IPS-NIHi7 (cell line): ENCODE measurements at regions not wholly inside any gene's neighbourhood (a gene's known extent, or its start where the extent isn't known, plus 50 kb on each side); places are given as distances from the start of the nearest gene placed in this dataset.

ENCODE experiments used
- DNase-seq: peaks from one replicate; pipeline ENCODE4 v3.0.0; 2012; ENCODE audit warnings: mixed read lengths; ENCODE audit errors: extremely low spot score

DNA sequence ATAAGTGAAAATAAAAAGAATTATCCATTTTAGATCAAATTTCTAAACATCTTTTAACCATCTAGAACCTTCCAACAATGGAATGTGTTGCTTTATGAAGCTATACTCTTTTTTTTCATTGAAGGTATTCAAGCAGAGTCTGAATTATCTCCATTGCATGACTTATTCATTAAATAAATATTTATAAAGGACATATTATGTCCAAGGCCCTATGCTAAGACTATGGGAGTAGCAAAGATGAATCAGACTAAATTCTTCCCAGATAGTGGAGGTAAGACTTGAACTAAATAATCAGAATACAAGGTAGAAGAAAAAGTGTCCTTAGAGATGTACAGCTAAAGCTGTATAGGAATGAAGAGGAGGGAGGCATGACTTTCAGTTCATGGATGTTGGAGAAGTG, 215.5 kb upstream of the RGMB start:
- no peak for DNase-seq

DNA sequence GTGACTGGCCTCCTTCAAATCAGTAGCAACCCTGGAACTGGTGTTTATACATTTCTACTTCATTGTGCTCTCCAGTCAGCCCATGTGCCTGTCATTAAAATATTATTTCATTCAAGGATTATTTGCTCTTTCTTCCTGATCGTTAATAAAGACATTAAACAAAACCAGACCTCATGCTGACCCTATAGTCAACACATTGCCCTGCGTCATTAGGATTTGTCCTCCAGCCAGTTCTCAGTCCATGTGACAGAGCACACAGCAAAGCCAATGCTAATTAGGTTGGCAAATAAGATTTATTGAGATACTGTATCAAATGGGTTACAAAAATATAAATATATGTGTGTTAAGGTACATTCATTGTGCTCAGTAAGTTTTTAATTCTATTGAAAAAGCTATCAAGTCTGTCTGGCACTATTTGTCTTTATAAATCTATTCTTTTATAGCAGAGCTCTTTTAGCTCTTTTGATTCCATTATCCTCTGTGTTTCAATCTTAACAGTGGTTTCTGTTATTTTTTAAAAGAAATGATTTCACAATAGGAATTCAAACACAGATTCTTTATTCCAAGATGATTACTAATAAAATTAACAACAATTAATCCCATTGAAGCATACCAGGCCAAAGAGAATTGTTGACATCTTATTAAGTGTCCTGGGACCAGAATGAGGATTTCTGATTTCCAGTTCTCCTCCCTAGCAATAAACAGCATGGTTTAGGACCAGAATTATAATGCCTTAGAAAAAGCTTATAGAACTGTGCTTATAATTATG, 209.4 kb upstream of the RGMB start:
- DNase-seq = no peak

DNA sequence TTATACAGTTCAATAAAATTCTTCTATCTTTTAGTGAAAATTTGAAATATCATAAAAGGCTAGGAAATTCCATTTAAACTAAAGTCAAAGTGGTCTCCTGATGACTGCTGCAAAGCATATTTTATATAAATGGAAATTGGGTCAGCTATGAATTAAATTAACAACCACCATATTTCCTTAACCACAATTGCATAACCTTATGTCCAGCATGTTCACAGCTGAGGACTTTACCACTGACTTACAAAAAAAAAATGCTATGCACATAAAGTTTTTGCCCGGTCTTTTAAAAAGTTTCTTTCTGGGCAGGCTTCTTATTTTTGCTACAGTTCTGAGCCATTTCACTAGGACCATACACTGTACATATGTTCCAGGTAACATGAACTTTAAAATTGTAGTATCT, 208.6 kb upstream of the RGMB start:
- no peak for DNase-seq

DNA sequence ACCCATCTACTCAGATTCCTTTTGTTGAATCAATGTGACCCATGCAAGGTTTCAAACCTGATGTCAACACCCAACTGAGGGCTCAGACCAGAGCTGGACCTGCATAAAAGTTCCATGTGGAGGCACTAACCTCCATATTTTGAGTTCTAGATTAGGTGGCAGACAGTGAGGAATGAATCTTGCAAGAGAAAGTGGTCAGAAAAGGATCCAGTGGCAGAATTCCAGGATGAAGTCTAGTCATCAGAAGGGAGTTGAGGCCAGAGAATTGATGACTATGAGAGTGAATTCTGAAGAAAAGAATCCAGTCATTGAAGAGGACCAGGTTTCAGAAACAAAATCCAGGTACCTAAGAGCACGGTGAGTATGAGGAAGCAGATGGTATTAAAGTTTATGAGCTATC, 205.1 kb upstream of the RGMB start:
- DNase-seq = no peak

DNA sequence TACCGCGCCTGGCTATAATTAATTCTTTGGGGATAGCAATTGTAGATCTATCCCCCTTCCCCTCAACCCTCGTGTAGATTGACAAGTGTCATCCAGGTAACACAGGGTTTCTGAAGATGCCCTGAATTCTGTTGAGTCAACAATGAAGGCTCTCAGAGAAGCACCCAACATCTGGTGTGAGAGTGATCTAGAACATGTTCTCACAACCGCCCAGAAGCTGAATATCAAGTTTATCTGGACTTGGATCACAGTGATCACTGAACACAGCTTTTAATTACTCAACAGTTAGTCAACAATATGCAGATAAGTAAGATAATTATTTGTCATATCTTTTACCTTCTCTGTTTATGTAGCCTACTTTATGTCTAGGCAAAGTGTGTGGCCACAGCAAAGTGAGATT, 204.2 kb upstream of the RGMB start:
- no peak for DNase-seq

DNA sequence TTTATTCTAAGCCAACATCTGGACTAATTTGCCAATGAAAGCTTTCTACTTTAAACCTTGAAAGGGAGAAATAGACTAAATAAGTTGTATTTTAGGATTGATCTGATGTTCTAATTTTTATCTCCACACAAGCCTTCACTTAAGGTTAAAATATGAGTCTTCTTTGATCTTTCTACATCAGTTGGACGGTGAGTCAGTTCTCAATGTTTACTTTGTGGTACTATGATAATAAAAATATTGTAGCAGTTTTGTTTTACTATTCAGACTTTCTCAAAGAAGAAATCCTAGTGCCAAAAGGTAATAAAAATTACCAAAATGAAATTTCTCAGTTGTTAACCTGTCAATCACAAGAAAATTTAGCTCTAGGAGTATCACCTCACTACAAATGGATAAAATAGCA, 203.5 kb upstream of the RGMB start:
- no peak for DNase-seq

DNA sequence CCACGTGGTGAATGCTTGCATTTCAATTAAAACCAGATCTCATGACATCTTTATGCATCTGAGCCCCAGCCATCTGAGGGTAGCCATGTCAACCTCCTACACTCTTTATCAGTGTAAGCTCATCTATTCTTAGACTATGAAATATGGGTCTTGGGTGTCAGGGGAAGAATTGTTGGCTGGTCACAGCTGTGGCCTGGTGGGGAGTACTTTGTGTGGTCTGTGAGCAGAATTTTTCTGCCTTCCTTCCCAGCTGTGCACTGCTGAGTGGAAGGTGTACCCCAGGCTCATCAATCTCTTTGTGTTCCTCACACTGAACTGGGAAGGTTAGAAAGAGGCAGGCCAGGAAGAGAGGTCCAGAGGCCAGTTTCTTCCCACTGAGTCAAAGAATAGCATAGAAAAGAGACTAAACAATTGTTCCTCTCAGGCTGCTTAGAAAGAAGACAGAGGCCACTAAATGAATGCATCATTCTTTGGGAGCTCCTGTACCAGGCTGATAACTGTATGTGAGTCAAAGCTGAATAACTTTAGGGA, 202.7 kb upstream of the RGMB start:
- DNase-seq = no peak

DNA sequence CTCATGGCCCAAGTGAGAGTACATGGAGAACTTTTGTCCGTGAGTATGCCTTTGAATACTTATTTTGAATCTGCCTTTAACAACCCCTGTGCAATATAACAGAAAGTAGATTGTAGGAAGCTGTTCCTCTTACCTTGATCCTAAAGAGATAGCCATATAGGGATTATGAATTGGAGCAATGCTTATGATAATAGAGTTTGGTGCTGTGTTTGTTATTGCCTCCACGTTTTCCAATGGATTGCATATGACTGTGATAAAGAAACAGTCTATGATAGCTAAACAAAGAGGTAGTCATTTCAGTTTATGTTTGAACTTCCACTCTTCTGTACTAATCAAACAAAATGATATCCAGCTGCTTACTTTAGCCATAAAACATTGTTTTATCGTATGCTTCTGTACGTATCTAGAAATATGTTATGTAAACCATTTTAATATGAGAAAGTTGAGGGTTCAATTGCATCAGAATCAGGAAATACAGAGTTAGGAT, 199.6 kb upstream of the RGMB start:
- DNase-seq = no peak

DNA sequence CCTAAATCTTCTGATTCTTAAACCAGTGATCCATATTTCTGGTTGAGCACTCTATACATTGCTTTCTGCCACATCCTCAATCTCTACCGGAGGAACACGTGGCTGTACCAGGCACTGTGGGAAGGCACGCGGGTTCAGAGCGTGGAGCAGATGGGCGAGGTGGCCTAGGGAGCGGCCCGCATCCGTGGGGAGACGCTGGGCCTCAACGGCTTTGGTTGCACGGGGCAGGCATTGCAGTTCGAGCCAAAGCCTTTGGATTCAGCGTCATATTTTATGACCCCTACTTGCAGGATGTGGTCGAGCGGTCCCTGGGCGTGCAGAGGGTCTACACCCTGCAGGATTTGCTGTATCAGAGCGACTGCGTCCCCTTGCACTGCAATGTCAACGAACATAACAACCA, 197.2 kb upstream of the RGMB start:
- DNase-seq = no peak

DNA sequence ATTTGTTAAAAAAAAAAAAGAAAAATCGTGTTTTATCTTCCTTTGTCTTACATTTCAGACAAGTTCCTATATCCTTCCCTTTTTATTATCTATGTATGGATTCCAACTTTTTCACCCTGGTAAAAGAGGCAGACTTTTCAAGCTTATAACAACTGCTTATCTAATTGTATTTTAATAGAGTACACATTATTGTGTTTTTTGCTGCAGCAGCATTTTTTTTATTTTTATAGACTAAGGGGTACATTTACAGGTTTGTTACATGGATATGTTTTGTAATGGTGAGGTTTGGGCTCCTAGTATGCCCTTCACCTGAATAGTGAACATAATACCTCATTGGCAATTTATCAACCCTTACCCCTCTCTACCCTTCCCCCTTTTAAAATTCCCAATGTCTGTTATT, 195.0 kb upstream of the RGMB start:
- no peak for DNase-seq

DNA sequence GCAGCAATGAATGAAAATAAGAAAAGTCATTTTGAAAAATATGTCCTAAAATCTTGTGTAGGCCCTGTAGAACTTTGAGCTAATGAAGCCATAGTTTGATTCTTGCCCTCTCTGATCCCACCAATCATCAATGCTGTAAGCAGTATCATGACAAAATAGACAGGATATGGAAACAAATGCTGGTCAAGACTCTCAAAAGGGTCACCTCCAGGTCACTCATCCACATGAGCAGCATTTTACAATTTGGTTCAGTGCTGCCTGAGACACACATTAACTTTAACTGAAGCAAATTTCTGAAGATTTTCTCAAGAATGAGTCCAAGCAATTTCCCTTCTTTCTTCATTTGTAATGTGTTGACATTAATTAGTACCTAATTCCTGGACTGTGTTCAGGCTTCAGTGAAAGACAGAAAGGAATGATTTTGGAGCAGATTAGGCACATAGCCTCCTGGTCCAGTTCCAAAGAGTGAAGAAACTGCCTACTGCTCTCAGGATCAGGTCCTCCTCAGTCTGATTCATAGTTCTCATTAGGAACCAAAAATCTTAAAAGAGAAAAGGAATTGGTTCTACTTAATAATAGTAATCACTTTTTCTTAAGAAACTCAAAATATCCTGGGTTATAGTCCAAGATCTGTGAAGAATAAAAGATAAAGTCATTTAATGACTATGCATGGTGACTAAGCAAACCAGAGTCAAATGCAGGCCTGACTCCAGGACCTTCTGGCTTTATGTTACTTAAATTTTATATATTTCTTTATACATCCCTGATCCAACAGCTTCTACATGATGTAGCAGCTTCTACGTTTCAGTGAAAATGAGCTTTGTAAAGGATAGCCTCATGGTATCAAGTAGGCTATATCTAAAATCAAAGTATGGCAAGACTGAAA, 192.1 kb upstream of the RGMB start:
- no peak for DNase-seq

DNA sequence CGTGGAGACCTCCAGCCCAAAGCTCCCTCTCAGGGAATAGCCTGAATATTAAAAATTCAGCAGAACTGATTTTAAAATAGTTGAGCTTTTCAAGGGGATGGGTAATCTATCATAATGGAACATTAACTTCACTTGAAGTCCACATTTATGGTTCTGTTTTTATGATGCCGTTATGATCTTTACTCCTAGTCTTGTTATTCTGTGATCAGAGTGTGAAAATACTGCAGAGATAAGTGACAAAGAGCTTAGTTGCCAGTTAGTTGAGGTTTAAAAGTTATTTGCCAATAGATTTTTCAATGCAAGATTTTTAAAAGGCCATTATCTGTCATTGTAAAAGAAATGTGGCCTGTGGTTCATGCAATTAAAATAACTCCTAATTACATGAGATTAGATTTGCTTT, 189.9 kb upstream of the RGMB start:
- DNase-seq = no peak

DNA sequence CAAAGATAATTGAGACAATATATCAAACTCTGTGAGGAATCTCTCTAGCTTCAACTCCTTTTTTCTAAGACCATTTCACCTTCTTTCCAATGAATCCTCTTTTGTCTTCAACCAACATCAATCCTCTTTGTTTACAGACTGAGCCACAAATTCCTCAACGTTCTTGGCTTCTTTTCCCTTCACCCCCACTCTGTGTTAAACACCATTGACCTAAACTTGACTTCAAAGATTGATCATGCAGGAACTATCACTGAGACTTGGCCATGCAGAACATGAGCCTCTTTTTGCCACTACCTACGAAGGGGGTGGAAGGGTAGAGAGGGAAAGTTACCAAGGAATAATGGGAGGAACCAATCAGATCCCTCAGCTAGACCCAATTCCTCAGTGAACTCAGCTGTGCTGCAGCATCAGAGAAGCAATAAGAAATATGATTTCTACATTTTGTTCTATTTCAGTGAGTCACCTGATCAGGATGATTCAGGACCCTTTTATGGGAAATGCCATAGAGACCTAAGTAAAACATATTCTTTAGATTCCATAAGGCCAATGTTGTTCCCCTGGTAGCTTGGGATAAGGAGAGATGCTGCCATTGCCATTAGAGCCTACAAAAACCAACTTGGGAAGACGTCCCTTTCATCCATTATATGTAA, 187.7 kb upstream of the RGMB start:
- no peak for DNase-seq

DNA sequence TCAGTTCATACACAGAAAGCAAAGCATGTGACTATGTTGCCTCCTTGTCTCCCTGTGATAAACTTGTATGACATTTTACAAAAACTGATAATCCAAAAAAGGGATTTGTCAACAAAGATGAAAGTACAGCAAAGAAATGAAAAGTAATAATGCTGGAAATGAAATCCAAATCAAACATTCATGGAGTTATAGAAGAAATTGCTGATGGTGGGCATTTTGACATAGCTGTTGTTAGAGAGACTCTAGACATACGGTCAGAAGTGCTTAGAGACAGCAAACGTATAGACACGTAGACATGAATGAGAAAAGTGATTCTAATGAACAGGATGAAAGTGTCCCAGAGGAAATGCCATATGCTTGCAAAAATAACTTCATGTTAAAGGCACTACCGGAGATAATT, 186.9 kb upstream of the RGMB start:
- DNase-seq = no peak

DNA sequence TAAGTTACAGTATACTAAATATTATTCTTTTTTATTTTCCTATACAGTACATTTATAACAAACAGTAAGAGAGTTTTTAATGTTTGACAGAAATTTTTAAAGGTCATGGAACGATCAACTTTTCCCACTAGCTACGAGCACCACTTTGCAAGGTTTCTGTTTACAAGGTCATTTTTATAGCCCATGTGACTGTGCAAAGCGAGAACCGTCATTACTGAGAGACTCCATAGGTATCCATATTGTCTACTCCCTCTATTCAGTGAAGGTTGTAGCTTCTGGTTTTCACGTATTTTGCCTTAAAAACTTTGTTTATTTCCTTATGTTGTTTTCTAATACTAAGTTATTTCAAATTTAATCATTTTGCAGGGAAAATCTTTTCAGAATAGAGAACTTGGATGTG, 186.3 kb upstream of the RGMB start:
- no peak for DNase-seq

DNA sequence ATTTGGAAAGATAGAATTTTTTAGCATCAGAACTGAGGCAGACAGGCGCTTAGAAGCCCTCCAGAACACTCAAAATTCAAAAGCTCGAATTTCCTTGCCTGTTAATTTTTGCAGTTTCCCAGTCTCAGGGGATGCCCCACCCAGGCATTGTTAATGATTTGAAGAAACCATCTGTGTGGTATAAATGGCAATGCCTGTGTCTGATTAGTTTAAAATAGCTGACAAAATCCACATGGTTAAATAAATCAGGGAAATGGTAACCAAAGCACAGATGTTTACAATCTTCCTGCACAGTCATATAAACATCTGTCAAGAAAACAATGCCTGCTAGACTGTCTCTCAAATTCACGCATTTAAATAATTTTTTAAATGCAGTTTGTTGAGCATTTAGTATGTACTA, 185.2 kb upstream of the RGMB start:
- DNase-seq = no peak

DNA sequence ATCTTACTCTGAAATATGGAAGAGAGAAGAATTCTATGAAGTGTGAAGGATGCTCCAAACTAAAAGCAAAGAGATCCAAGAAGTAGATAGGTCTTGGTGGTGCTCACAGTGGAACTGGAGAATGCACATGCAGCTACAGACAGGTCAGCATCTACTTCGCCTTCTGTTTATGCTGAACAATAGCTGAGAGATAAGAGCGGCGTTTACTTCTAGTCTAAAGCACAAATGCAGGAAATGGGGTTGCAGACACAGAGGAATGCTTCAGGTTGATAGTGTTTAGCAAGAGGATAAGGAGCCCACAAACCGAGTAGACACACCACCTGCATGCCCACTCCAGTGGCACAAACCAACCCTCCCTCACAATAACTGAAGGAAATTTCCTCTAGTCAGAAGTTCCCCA, 180.0 kb upstream of the RGMB start:
- no peak for DNase-seq

DNA sequence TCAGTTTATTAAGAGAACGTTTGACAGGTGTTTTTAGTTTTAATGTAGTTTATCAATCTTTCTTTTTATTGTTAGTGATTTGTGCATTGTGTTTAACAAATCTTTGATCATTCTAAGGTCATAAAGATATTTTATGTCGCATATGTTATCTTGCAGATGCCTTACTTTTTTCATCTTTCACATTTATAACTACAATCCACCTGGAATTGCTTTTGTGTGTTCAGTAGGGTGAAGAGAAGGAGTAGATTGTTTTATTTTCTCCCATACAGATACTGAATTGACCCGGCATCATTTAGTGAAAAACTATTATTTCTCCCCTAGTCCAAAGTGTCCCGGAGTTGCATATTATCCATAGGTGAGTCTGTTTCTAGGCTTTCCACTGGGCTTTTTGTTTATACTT, 179.4 kb upstream of the RGMB start:
- no peak for DNase-seq

DNA sequence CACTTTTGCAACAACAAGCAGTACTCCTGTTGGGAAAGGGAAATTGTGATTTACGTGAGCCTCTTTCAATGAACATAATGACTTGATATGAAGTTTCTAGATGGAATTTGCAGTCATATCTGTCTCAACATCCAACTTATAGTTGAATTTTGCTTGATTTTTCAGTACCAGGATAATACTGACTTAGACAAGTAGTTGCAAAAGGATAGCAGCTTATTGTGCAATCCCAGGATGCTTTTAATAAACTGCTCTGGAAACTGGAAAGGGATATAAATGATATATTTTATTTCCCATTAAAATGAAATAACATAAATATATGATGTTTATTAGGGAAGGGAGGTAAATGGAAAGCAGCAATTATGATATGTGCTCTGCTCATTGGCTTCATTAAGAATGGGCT, 174.4 kb upstream of the RGMB start:
- DNase-seq = no peak

DNA sequence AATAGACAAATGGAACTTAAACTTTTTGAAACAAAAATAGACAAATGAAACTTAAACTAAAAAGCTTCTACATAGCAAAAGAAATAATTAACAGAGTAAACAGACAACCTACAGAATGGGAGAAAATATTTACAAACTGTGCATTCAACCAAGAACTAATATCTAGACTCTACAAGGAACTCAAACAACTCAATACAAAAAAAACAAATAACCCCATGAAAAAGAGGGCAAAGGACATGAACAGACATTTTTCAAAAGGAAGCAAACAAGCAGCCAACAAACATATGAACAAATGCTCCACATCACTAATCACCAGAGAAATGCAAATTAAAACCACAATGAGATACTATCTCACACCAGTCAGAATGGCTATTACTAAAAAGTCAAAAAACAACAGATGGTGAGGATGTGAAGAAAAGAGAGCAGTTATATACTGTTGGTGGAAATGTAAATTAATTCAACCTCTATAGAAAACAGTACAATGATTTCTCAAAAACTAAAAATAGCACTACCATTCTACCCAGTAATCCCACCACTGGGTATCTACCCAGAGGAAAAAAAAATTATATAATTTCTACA, 170.8 kb upstream of the RGMB start:
- DNase-seq = no peak

DNA sequence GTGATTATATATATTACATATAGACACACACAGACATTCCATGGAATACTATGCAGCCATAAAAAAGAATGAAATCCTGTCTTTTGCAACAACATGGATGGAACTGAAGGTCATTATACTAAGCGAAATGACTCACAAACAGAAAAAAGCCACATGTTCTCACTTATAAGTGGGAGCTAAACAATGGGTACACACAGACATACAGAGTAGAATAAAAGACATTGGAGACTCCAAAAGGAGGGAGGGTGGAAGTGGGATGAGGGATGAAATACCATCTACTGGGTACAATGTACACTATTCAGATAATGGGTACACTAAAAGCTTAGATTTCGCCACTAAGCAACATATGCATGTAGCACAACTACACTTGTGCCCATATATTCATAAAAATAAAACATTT, 170.0 kb upstream of the RGMB start:
- no peak for DNase-seq

DNA sequence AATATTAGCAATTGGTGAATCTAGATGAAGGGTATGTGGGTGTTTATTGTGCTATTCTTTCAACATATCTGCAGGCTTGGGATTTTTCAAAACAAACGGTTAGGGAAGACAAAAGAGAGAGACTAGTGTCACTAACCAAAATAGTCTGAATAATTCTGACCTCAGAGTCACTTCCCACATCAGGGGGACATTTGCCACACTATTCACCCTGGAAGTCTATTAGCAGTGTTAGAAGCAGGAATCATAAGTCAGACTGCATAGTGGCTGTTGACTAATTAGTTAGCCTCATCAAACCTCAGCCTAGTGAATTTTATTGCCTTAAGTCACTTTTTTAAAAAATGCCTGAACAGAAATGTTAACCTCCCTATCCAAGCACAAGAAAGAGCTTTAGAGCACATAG, 169.2 kb upstream of the RGMB start:
- no peak for DNase-seq
